Neural cell (in vitro differentiated cells): ENCODE measurements at regions not wholly inside any gene's neighbourhood (a gene's known extent, or its start where the extent isn't known, plus 50 kb on each side); places are given as distances from the start of the nearest gene placed in this dataset.
"Not testable (repeated sequence)": the region's sequence is repeated elsewhere in the genome, so short reads cannot be mapped to it uniquely, and the experiment has no call there.

Experiments
- H2AFZ ChIP-seq: fragments of 200-600, 300-800 bp; sonication (generic), shearing (Covaris generic); 2 replicates; pipeline ENCODE4 v1.6.0; 2014; ENCODE audit warnings: low read depth, mild to moderate bottlenecking, antibody characterized with exemption, low read length, moderate library complexity
- H3F3A ChIP-seq: fragments of 200-600 bp; shearing (Covaris generic); 2 replicates; pipeline ENCODE4 v1.6.1; 2016; ENCODE audit warnings: mild to moderate bottlenecking, moderate library complexity, mixed read lengths, antibody characterized with exemption, low read length; ENCODE audit not compliant: insufficient read depth, poor library complexity, severe bottlenecking
- H3K27ac ChIP-seq: fragments of 200-600, 300-800 bp; sonication (generic), shearing (Covaris generic); 2 replicates; pipeline ENCODE4 v1.5.1; 2014; ENCODE audit warnings: mild to moderate bottlenecking, low read length, moderate library complexity
- H3K27me3 ChIP-seq: fragments of 300-800, 200-600 bp; sonication (generic), shearing (Covaris generic); 2 replicates; pipeline ENCODE4 v1.6.0; 2014; ENCODE audit warnings: mild to moderate bottlenecking, low read depth, low read length, moderate library complexity; ENCODE audit not compliant: insufficient read depth
- H3K36me3 ChIP-seq: fragments of 300-800, 200-600 bp; sonication (generic), shearing (Covaris generic); 2 replicates; pipeline ENCODE4 v1.5.1; 2014; ENCODE audit warnings: mild to moderate bottlenecking, antibody characterized with exemption, low read length, moderate library complexity; ENCODE audit not compliant: insufficient read depth
- H3K4me2 ChIP-seq: fragments of 300-800, 200-600 bp; sonication (generic), shearing (Covaris generic); 2 replicates; pipeline ENCODE4 v1.6.0; 2014; ENCODE audit warnings: mild to moderate bottlenecking, low read length
- H3K4me3 ChIP-seq: fragments of 300-800, 200-600 bp; sonication (generic), shearing (Covaris generic); 2 replicates; pipeline ENCODE4 v1.5.1; 2014; ENCODE audit warnings: mild to moderate bottlenecking, low read length, moderate library complexity
- H3K79me2 ChIP-seq: fragments of 200-600 bp; shearing (Covaris generic); replicated peaks from 2 replicates; pipeline ENCODE4 v1.6.0; 2014; ENCODE audit warnings: mild to moderate bottlenecking, low read length, moderate library complexity; ENCODE audit not compliant: insufficient read depth
- H3K9ac ChIP-seq: fragments of 300-800, 200-600 bp; sonication (generic), shearing (Covaris generic); 2 replicates; pipeline ENCODE4 v1.6.1; 2016; ENCODE audit warnings: mild to moderate bottlenecking, low read length, mixed read lengths
- H3K9me2 ChIP-seq: fragments of 200-600 bp; shearing (Covaris generic); 2 replicates; pipeline ENCODE4 v1.6.1; 2016; ENCODE audit warnings: mild to moderate bottlenecking, low read length, mixed read lengths; ENCODE audit not compliant: insufficient read depth
- H3K9me3 ChIP-seq: fragments of 200-600, 300-800 bp; sonication (generic), shearing (Covaris generic); 2 replicates; pipeline ENCODE4 v1.6.1; 2016; ENCODE audit warnings: mild to moderate bottlenecking, mixed run types, low read length, moderate library complexity, mixed read lengths
- H4K20me1 ChIP-seq: fragments of 200-600 bp; shearing (Covaris generic); 2 replicates; pipeline ENCODE4 v1.6.1; 2016; ENCODE audit warnings: mild to moderate bottlenecking, mixed run types; ENCODE audit not compliant: insufficient read depth
- EP300 ChIP-seq: fragments of 450-650 bp; conservative IDR thresholded peaks from 2 replicates; pipeline ENCODE4 v1.6.1; 2014; ENCODE audit warnings: antibody characterized with exemption, mild to moderate bottlenecking, moderate library complexity; ENCODE audit not compliant: poor library complexity, severe bottlenecking
- EZH2 ChIP-seq: fragments of 200-600, 300-800 bp; shearing (Covaris generic), sonication (generic); IDR thresholded peaks from 2 replicates; pipeline ENCODE4 v1.6.1; 2014; ENCODE audit warnings: antibody characterized with exemption, low read length, borderline replicate concordance, mild to moderate bottlenecking; ENCODE audit not compliant: insufficient read depth, poor library complexity, severe bottlenecking
- MXI1 ChIP-seq: fragments of 450-650 bp; conservative IDR thresholded peaks from 2 replicates; pipeline ENCODE4 v1.6.1; 2014; ENCODE audit warnings: antibody characterized with exemption, mild to moderate bottlenecking; ENCODE audit not compliant: poor library complexity, severe bottlenecking
- POLR2AphosphoS5 ChIP-seq: IDR thresholded peaks from 2 replicates; pipeline ENCODE4 v1.6.1; 2012
- RAD21 ChIP-seq: fragments of 450-650 bp; conservative IDR thresholded peaks from 2 replicates; pipeline ENCODE4 v1.6.1; 2014; ENCODE audit warnings: antibody characterized with exemption, mild to moderate bottlenecking, moderate library complexity
- SMC3 ChIP-seq: fragments of 450-650 bp; conservative IDR thresholded peaks from 2 replicates; pipeline ENCODE4 v1.6.1; 2014; ENCODE audit warnings: antibody characterized with exemption, mild to moderate bottlenecking, moderate library complexity; ENCODE audit not compliant: poor library complexity
- TAF1 ChIP-seq: IDR thresholded peaks from 2 replicates; pipeline ENCODE4 v1.6.1; 2012; ENCODE audit warnings: low read depth
- TF ChIP-seq, protein P1 (sequence below): fragments of 450-650 bp; IDR thresholded peaks from 2 replicates; pipeline ENCODE4 v1.5.1; 2014; ENCODE audit warnings: antibody characterized with exemption, mild to moderate bottlenecking, moderate library complexity; ENCODE audit not compliant: poor library complexity, severe bottlenecking
- TF ChIP-seq, protein P2 (sequence below): IDR thresholded peaks from 2 replicates; pipeline ENCODE4 v1.6.1; 2012; ENCODE audit warnings: borderline replicate concordance

DNA sequence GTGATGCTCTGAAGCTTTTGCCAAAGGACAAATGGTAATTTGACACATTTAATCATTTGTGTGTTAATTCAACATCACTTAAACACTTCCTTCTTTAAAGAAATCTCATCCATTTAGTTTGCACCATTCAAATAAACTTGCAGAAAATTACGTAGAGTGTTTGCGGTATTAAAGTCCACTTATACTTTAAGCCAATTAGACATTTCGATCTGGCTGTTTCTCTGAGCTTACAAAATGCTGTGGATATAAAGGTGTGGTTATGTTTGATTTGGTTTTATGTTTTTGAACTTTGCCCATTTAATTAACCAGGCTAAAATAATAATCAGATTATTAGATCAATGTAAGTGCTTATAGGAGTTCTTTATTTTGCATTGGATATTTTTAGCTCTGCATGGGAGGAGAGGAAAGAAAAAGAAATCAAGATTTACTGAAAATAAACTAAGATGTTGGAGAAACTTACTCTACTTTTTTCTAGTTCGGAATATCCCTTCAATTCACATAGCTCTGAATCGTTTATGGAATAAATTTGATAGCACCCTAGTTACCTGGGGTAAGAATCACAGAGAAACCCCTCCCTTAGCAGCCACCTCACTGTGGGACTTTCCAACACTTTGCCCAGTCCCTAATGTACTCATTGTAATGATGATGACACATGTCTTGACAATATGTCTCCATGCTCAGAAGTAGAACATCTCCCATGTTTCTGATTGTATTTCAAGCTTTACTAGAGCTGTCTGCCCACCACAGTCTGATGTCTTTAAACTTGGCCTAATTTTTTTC is 268.0 kb downstream of the BTG1 start:
- Histone ChIP-seq H3K9me3 (no peaks in the 10 kb centered on the region), H3F3A (no peaks in the 10 kb centered on the region), H3K36me3 (no peaks in the 10 kb centered on the region), H2AFZ (no peak overlapping the region), H3K27me3 (no peaks in the 10 kb centered on the region), H3K27ac (no peak overlapping the region), H3K79me2 (no peaks in the 10 kb centered on the region), H3K9me2 (no peaks in the 10 kb centered on the region), H3K9ac (no peak overlapping the region), H3K4me3 (no peak overlapping the region), H4K20me1 (no peaks in the 10 kb centered on the region), H3K4me2 (no peak overlapping the region)
- TF ChIP-seq, protein P1, sequence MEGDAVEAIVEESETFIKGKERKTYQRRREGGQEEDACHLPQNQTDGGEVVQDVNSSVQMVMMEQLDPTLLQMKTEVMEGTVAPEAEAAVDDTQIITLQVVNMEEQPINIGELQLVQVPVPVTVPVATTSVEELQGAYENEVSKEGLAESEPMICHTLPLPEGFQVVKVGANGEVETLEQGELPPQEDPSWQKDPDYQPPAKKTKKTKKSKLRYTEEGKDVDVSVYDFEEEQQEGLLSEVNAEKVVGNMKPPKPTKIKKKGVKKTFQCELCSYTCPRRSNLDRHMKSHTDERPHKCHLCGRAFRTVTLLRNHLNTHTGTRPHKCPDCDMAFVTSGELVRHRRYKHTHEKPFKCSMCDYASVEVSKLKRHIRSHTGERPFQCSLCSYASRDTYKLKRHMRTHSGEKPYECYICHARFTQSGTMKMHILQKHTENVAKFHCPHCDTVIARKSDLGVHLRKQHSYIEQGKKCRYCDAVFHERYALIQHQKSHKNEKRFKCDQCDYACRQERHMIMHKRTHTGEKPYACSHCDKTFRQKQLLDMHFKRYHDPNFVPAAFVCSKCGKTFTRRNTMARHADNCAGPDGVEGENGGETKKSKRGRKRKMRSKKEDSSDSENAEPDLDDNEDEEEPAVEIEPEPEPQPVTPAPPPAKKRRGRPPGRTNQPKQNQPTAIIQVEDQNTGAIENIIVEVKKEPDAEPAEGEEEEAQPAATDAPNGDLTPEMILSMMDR = no peak
- no peak for TF ChIP-seq MXI1
- no peak for TF ChIP-seq EZH2
- TF ChIP-seq POLR2AphosphoS5 = no peak
- no peak for TF ChIP-seq TAF1
- TF ChIP-seq SMC3 = no peak
- no peak for TF ChIP-seq EP300
- no peak for TF ChIP-seq RAD21
- TF ChIP-seq, protein P2, sequence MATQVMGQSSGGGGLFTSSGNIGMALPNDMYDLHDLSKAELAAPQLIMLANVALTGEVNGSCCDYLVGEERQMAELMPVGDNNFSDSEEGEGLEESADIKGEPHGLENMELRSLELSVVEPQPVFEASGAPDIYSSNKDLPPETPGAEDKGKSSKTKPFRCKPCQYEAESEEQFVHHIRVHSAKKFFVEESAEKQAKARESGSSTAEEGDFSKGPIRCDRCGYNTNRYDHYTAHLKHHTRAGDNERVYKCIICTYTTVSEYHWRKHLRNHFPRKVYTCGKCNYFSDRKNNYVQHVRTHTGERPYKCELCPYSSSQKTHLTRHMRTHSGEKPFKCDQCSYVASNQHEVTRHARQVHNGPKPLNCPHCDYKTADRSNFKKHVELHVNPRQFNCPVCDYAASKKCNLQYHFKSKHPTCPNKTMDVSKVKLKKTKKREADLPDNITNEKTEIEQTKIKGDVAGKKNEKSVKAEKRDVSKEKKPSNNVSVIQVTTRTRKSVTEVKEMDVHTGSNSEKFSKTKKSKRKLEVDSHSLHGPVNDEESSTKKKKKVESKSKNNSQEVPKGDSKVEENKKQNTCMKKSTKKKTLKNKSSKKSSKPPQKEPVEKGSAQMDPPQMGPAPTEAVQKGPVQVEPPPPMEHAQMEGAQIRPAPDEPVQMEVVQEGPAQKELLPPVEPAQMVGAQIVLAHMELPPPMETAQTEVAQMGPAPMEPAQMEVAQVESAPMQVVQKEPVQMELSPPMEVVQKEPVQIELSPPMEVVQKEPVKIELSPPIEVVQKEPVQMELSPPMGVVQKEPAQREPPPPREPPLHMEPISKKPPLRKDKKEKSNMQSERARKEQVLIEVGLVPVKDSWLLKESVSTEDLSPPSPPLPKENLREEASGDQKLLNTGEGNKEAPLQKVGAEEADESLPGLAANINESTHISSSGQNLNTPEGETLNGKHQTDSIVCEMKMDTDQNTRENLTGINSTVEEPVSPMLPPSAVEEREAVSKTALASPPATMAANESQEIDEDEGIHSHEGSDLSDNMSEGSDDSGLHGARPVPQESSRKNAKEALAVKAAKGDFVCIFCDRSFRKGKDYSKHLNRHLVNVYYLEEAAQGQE = no peak

DNA sequence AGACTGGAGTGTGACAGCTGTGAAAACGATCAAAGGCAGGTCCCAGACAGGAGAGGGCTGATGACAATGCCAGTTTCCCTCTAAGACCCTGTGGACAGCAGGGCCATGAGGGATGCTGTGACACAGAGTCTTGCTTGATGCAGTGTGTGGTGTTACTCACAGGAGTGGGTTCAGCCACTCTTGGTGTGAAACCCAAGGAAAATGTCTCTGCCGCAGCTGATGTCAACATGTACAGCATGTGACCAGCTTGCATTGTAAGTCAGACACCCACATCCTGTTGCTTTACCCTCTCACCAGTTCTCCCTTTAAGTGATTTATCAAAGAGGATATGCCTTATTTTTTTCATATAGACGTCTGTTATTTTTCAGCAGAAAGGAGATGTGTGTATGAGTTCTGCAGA is 268.6 kb downstream of the BTG1 start:
- TF ChIP-seq TAF1 (no peak), MXI1 (no peak), POLR2AphosphoS5 (no peak), RAD21 (no peak), EZH2 (no peak), SMC3 (no peak), EP300 (no peak)
- TF ChIP-seq, protein P2 = no peak
- TF ChIP-seq, protein P1 = no peak
- H3K79me2 ChIP-seq = no peaks in the 10 kb centered on the region
- no peak overlapping the region for H3K4me2 ChIP-seq
- H3F3A ChIP-seq = no peaks in the 10 kb centered on the region
- H3K9me2 ChIP-seq = no peaks in the 10 kb centered on the region
- no peaks in the 10 kb centered on the region for H3K36me3 ChIP-seq
- no peak overlapping the region for H3K27ac ChIP-seq
- no peak overlapping the region for H3K9ac ChIP-seq
- H3K9me3 ChIP-seq = no peaks in the 10 kb centered on the region
- H4K20me1 ChIP-seq = no peaks in the 10 kb centered on the region
- no peaks in the 10 kb centered on the region for H3K27me3 ChIP-seq
- H2AFZ ChIP-seq = no peak overlapping the region
- H3K4me3 ChIP-seq = no peak overlapping the region

DNA sequence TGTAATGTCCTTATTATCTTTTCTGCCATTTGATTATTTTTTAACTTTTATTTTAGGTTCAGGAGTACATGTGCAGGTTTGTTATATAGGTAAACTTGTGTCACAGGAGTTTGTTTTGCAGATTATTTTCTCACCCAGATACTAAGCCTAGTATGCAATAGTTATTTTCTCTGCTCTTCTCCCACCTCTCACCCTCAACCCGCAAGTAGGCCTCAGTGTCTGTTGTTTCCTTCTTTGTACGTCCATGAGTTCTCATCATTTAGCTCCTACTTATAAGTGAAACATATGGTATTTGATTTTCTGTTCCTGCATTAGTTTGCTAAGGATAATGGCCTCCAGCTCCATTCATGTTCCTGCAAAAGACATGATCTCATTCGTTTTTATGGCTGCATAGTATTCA is 270.0 kb downstream of the BTG1 start:
- H3K4me3 ChIP-seq, H3K79me2 ChIP-seq, H4K20me1 ChIP-seq, H3K27ac ChIP-seq, H3K4me2 ChIP-seq, H3F3A ChIP-seq, H3K27me3 ChIP-seq, H3K36me3 ChIP-seq, H3K9ac ChIP-seq, H3K9me2 ChIP-seq, H2AFZ ChIP-seq, H3K9me3 ChIP-seq: not testable (repeated sequence)
